ENCODE measurements at regions not wholly inside any gene's neighbourhood (a gene's known extent, or its start where the extent isn't known, plus 50 kb on each side); places are given as distances from the start of the nearest gene placed in this dataset.

GRCh38 chr14:40762177-40762576 lies 844.5 kb upstream of the LRFN5 start:
- no peak for ATAC-seq (ENCODE audit: low FRiP score)
- no peak for TF ChIP-seq CTCF (IDR thresholded peaks at IDR 0.05)
- no peak for DNase-seq (ENCODE audit: low spot score)

- no peak for ATAC-seq (ENCODE audit: low FRiP score)
Observed at GRCh38 chr14:40760704-40761103, 846.0 kb upstream of the LRFN5 start.

GRCh38 chr14:40758076-40758475 lies 848.6 kb upstream of the LRFN5 start:
- DNase-seq (ENCODE audit: low spot score) (no peak), ATAC-seq (ENCODE audit: low FRiP score) (no peak)
- no peak for TF ChIP-seq CTCF (IDR thresholded peaks at IDR 0.05)

More at GRCh38 chr14:40760704-40761103, 846.0 kb upstream of the LRFN5 start:
- TF ChIP-seq CTCF (IDR thresholded peaks at IDR 0.05): no peak
- no peak for DNase-seq (ENCODE audit: low spot score)

GRCh38 chr14:40757376-40757950 lies 849.2 kb upstream of the LRFN5 start:
- DNase-seq (ENCODE audit: low spot score) (no peak), ATAC-seq (ENCODE audit: low FRiP score) (no peak)
- no peak for TF ChIP-seq CTCF (IDR thresholded peaks at IDR 0.05)

DNA sequence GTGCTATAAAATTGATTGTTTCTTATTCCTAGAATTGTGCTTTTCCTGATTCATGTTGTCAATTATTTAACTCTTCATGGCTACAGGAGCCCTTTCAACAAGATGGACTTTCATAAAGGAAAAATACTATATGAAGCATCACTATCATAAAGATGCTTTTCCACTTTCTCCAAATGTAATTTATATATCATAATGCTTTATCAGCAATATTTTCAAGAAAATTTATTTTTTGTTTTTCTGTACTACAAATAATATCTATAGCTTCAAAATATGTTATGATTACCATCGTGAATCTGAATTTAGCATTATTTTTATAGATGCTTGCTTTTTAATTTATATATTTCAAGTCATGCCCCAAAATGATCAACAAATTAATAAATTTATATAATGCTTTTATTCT lies 873.5 kb upstream of the LRFN5 start:
- no peak for ATAC-seq (ENCODE audit: low FRiP score)
- no peak for DNase-seq (ENCODE audit: low spot score)
- TF ChIP-seq CTCF (IDR thresholded peaks at IDR 0.05): no peak

DNA sequence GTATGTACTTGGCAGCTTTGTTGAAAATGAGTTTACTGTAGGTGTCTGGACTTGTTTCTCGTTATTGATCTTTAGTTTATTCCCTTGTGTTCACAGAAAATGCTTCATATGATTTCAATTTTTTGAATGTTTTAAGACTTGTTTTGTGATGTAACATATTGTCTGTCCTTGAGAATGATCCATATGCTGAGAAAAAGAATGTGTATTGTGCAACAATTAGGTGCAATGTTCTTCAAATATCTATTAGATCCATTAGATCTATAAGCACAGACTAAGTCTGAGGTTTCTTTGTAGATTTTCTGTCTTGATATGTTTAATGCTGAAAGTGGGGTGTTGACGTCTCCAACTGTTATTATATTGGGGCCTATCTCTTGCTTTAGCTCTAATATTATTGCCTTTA lies 879.6 kb upstream of the LRFN5 start:
- ATAC-seq (ENCODE audit: low FRiP score) (no peak), DNase-seq (ENCODE audit: low spot score) (no peak)
- no peak for TF ChIP-seq CTCF (IDR thresholded peaks at IDR 0.05)

- DNase-seq (ENCODE audit: low spot score): no peak
- ATAC-seq (ENCODE audit: low FRiP score): no peak
- TF ChIP-seq CTCF (IDR thresholded peaks at IDR 0.05): no peak
Observed at GRCh38 chr14:40713387-40713786, 893.3 kb upstream of the LRFN5 start.
